EL (cell line): ENCODE measurements at regions not wholly inside any gene's neighbourhood (a gene's known extent, or its start where the extent isn't known, plus 50 kb on each side); places are given as distances from the start of the nearest gene placed in this dataset.

Experiments
- DNase-seq: peaks from one replicate; pipeline ENCODE4 v3.0.0-alpha.2; 2016

- DNase-seq, result no peak
Measured at GRCh38 chr12:102781117-102781516, 135.9 kb downstream of the PAH start.

DNA sequence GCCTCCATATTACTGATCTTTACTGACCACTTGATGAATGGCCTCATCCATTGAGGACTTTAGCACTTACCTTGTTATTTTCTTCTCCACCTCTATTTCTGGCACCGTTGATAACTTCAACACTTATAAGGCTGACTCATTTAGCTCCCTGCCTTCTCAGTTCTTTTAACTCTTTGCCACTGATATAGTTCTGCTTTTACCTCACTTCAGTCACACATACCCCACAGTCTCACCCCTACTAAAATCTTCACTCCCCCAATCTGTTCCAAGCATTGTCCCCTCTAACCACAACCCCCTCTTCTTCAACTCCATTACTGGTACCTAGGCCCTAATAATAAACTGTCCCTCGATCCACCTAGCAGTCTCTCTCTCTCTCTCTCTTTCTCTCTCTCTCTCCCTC is 141.0 kb downstream of the PAH start:
- no peak for DNase-seq

DNA sequence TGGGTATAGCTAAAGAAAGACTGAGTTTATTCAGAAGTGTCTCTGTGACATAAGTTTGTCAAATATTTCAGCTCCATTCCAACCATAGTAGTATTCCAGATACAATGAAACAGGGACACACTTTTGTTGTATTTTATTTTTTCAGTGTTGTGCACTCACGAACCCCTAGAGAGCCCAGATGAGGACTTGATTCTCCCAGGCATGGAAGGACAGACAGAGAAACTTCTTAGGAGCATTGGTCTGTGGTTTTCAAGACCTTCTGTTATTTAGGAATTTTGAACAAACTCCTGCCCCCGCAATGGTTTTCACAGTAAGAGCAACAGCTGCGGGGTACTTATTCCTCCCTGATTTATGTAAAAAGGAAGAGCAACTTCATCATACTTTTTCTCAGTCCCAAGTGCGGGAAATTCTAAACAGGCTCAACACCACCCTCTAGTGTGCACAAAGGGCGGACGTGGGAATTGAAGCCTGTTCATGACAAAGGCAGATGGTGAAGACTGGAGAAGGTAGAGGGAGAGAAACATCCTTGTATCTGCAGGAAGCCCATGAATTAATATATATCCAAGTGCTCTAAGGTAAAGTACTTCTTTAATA is 147.6 kb downstream of the PAH start:
- DNase-seq, result peak; percentile 62

GRCh38 chr12:102766961-102767360 is 150.1 kb downstream of the PAH start:
- DNase-seq, result no peak

GRCh38 chr12:102765736-102766135 is 151.3 kb downstream of the PAH start:
- no peak for DNase-seq

GRCh38 chr12:102763471-102763870 is 153.6 kb downstream of the PAH start:
- no peak for DNase-seq

DNA sequence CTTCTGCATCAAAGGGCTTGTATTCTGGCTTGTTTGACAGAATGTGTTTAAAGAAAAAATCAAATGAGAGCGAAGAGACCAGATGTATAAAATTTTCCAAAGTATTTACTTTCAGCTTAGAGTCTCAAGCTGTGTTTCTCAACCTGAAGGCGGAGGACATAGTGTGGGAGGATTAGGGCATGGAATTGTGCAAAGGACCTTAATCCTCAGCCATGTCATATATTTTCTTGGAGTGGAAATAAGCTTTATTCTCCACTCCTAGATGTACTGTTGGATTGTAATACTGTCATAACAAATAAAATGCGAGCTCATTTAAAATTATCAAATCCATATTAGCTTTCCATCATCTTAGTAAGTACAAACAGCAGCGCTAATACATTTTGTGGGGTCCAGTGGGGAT is 154.0 kb downstream of the PAH start:
- DNase-seq, result no peak

DNA sequence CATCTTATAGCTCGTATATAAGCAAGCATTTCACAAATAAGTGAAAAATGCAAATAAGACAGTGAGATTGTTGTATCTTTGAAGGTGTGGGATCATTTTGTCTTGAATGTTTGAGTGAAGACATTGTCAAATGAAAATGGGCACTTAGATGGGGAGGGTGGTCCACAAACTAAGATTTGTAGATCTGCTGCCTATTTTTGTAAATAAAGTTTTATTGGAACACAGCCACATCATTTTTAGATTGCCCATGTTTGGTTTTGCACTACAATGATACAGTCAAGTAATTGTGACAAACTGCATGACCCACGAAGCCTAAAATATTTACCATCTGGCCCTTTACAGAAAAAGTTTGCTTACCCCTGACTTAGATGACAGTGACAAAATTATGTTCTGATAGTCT is 156.7 kb downstream of the PAH start:
- DNase-seq, result no peak

GRCh38 chr12:102759466-102759865 is 157.6 kb downstream of the PAH start:
- no peak for DNase-seq

GRCh38 chr12:102757882-102758226 is 159.2 kb downstream of the PAH start:
- no peak for DNase-seq

- no peak for DNase-seq
Measured at GRCh38 chr12:102757154-102757881, 159.7 kb downstream of the PAH start.

- no peak for DNase-seq
Measured at GRCh38 chr12:102756530-102756929, 160.5 kb downstream of the PAH start.

DNA sequence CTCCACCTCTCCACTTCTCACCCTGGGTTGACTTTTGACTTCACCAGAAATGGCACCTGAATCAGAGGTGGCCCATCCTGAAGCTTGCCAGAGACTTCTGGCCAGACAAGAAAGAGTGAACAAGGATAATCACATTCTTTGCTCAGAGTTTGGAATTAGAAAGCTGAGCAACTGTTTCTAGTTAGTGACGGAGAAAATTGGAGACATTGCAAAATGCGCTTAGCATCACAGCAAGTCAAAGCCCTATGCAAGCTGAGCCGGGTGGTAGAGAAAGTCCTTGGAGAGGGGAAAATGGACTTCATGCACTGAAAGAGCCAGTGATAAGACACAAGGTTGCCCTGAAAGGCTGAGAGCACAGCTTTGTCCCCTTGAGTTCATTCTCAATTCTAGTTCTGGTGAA is 161.8 kb downstream of the PAH start:
- DNase-seq, result no peak

DNA sequence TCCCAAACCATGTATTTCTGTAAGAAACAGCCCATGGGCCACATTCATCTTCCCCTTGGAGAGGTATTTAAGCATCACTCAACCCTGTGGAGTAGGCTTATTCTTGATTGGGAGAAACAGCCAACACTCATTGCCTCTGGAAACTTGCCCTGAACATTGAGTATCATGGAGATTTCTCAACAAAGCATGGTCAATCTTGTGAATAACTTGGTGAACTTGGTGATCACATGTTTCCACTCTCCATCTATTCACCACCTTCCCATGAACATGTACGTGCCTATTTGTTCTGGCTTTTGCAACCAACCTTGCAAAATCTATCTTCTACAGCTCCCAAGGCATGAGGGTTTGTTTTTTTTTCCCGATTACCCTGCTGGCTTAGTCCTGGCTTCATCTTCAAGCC is 163.2 kb downstream of the PAH start:
- DNase-seq, result no peak

DNA sequence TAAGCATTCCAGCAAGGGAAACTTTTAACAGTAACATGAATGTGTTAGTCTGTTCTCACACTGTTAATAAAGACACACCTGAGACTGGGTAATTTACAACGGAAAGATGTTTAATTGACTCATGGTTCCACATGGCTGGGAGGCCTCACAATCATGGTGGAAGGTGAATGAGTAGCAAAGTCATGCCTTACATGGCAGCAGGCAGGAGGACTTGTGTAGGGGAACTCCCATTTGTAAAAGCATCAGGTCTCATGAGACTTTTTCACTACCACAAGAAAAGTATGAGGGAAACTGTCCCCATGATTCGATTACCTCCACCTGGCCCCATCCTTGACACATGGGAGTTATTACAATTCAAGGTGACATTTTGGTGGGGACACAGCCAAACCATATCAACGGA is 168.3 kb downstream of the PAH start:
- DNase-seq, result no peak

DNA sequence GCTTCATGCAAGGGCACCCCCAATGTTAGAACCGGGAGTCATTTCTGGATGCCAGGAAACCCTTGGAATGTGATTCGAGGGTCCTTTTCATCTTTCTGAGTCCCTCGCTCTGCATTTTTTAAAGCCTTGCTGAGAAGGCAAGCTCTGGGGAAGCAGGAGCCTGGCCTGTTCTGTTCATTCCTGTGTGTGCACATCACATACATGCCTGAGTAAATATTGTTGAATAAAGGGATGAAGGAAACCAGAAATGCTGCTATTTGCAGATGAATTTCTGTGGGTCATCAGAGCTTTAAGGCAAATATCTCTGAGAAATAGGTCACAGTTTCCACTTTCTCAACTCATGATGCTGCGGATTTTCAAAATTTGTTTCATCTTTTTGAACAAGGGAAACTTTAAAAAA is 170.1 kb downstream of the PAH start:
- DNase-seq, result no peak

DNA sequence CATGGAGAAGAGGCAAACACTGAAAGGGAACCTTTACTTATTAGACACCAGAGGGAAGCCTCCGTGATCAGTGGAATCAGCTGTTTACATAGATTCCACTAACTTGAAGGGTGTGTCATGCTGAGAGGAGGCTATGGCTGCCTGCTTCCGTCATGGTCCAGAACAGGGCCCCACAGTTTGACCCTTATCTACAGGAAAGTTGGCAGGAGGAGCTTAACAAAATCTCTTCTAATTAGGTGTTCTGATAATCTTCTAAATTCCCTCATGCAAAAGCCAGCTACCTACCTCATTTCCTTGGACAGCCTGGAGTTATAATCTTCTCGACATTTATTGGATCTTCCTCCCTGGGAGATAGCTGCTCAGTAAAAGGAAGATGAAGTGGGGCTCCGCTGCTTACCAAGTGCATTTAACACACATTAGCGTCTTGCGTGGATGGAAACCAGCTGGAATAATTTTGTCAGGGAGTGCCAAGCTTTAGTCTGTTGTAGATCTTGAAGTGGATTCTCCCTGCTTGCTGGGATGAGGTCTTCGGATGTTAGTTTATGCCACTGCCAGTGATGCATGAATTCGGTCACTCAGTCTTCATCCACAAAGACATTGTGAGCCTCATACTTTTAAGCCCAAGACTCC is 171.0 kb downstream of the PAH start:
- DNase-seq, result no peak

DNA sequence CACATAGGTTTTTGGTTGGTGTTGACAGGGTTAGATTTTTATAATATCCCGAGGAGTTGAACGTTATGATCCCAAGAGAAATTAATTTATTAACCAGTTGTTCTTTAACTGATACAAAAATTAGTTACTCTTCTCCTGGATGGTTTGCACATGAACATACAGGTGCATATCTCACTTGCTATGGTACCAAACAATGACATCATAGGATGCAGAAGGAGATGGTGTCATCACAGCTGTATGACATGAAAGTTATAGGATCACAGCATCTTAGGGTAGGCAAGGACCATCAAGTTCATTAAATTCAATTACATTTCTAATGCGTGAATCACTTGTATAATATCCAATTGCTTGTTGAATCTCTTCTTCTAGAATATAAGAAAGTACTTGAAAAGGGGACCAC is 175.8 kb downstream of the PAH start:
- DNase-seq, result no peak

GRCh38 chr12:102740141-102740955 is 176.7 kb downstream of the PAH start:
- DNase-seq, result peak; percentile 53

DNA sequence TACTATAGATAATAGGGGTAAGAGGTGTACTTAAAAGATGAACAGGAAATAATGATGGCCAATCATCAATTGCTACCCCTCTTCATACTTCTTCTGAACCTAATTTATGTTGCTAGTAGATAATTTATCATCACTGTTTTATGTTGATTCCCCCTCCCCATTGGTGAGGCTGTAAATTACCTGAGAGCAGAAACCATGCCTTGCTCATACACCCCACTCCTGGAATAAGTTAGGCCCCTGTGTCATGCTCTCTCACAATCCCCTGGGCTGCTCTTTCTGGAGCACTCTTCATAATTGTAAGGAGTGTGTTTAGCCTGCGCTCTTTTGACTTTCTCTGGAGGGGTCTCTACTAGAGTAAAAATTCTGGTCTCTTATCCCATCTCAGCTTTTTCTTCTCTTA is 180.7 kb downstream of the PAH start:
- DNase-seq, result no peak

- DNase-seq, result no peak
Measured at GRCh38 chr12:102735104-102735503, 181.9 kb downstream of the PAH start.

GRCh38 chr12:102730996-102731395 is 186.0 kb downstream of the PAH start:
- no peak for DNase-seq

DNA sequence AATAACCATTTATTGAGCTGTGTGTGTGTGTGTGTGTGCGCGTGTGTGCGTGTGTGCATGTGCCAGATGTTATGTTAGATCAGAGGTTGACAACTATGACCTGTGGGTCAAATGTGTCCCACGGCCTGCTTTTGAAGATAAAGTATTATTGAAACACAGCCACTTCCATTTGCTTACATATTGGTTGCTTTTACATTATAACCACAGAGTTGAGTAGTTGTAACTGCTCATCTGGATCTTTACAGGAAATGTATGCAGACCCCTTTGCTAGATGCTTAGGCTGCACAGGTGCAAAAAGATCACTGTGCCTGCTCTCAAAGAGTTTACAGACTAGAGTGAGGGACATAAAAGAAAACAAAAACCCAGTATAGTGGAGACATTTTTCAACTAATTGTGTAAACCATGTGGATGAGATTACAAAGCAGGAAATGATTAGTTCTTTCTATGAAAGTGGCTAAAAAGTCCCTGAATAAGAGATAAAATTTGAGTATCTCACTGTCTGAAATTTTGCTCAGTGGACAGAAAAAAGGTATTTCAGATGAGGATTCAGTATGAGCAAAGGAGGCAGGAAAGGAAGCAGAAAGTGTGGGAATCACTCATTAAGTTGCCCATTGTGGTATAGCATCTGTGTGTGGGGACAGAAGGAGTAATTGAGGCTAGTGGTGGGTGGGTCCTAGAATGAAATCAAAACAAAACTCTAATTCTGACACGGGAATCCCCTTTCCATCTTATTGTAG is 188.4 kb downstream of the PAH start:
- DNase-seq, result no peak
